CD14-positive monocyte (primary cell): ENCODE measurements at regions not wholly inside any gene's neighbourhood (a gene's known extent, or its start where the extent isn't known, plus 50 kb on each side); places are given as distances from the start of the nearest gene placed in this dataset.

Source experiments
- DNase-seq, 3 donors: peaks; one replicate each; pipeline ENCODE4 v3.0.0-alpha.2; 2011 to 2022
- H2AFZ ChIP-seq: 2 replicates; pipeline ENCODE4 v1.6.0; 2012; ENCODE audit warnings: mild to moderate bottlenecking, low read depth, low read length, inconsistent platforms; ENCODE audit not compliant: insufficient read depth, poor library complexity, severe bottlenecking
- H3K27ac ChIP-seq, 2 donors: 1 replicate in 1 of 2; 2 replicates in 1 of 2; pipeline ENCODE4 v1.5.1; 2012 to 2013; ENCODE audit warnings: low read length in 2 of 2, control low read depth in 1 of 2, inconsistent platforms in 1 of 2, low read depth in 1 of 2, mild to moderate bottlenecking in 1 of 2
- H3K27me3 ChIP-seq, 2 donors: one replicate each; pipeline versions ENCODE4 v1.6.0 to v1.6.1; 2011 to 2013; ENCODE audit warnings: low read length in 2 of 2; ENCODE audit not compliant: control insufficient read depth in 2 of 2, insufficient read depth in 2 of 2
- H3K36me3 ChIP-seq, 2 donors: replicated peaks in 1 of 2; 1 replicate in 1 of 2; 2 replicates in 1 of 2; pipeline versions ENCODE4 v1.5.1 to v1.6.1; 2012 to 2013; ENCODE audit warnings: low read length in 2 of 2, control low read depth in 1 of 2, inconsistent platforms in 1 of 2, mild to moderate bottlenecking in 1 of 2; ENCODE audit not compliant: insufficient read depth in 2 of 2, control insufficient read depth in 1 of 2
- H3K4me1 ChIP-seq, 2 donors: 1 replicate in 1 of 2; 2 replicates in 1 of 2; pipeline versions ENCODE4 v1.5.1 to v1.6.1; 2012 to 2013; ENCODE audit warnings: low read length in 2 of 2, control low read depth in 1 of 2, inconsistent platforms in 1 of 2, mild to moderate bottlenecking in 1 of 2, moderate library complexity in 1 of 2; ENCODE audit not compliant: insufficient read depth in 2 of 2, control insufficient read depth in 1 of 2
- H3K4me2 ChIP-seq: replicated peaks from 2 replicates; pipeline ENCODE3; 2012; ENCODE audit warnings: low read length, moderate library complexity, mild to moderate bottlenecking; ENCODE audit not compliant: poor library complexity, severe bottlenecking; ENCODE audit errors: extremely low read depth
- H3K4me3 ChIP-seq, 3 experiments: fragments of 200-600 bp in 1 of 3; sonication (generic) in 1 of 3; replicated peaks in 1 of 3; 1 replicate in 2 of 3; 2 replicates in 1 of 3; pipeline ENCODE4 v1.5.1; 2011 to 2013; ENCODE audit warnings: low read length in 3 of 3, mild to moderate bottlenecking in 3 of 3, control low read depth in 2 of 3, low read depth in 2 of 3, inconsistent platforms in 1 of 3, moderate library complexity in 1 of 3
- H3K79me2 ChIP-seq: 2 replicates; pipeline ENCODE4 v1.6.0; 2012; ENCODE audit warnings: mild to moderate bottlenecking, control low read depth, inconsistent platforms, low read length, moderate library complexity; ENCODE audit not compliant: insufficient read depth
- H3K9ac ChIP-seq: 2 replicates; pipeline ENCODE4 v1.6.0; 2017; ENCODE audit warnings: low read length, mild to moderate bottlenecking; ENCODE audit not compliant: insufficient read depth, poor library complexity, severe bottlenecking
- H3K9me3 ChIP-seq, 2 donors: replicated peaks in 1 of 2; 1 replicate in 1 of 2; 2 replicates in 1 of 2; pipeline versions ENCODE4 v1.5.1 to v1.6.1; 2012 to 2013; ENCODE audit warnings: low read length in 2 of 2, control low read depth in 1 of 2; ENCODE audit not compliant: control insufficient read depth in 1 of 2, insufficient read depth in 1 of 2
- H4K20me1 ChIP-seq: 2 replicates; pipeline ENCODE4 v1.6.0; 2012; ENCODE audit warnings: mild to moderate bottlenecking, low read length, control low read depth, moderate library complexity; ENCODE audit not compliant: insufficient read depth
- H3K27ac Mint-ChIP-seq, 7 donors: one replicate each; pipeline ENCODE4 v1.8.0; 2020; ENCODE audit warnings: mild to moderate bottlenecking in 7 of 7, mixed read lengths in 7 of 7, moderate library complexity in 6 of 7, inconsistent platforms in 2 of 7
- H3K27me3 Mint-ChIP-seq, 3 donors: one replicate each; pipeline ENCODE4 v1.8.0; 2021 to 2022; ENCODE audit warnings: low read depth in 3 of 3, mild to moderate bottlenecking in 3 of 3, mixed read lengths in 3 of 3, moderate library complexity in 3 of 3, inconsistent platforms in 1 of 3
- H3K36me3 Mint-ChIP-seq, 2 donors: one replicate each; pipeline ENCODE4 v1.8.0; 2020; ENCODE audit warnings: mixed read lengths in 2 of 2, inconsistent platforms in 1 of 2, mild to moderate bottlenecking in 1 of 2
- H3K4me1 Mint-ChIP-seq: one replicate; pipeline ENCODE4 v1.8.0; 2020; ENCODE audit warnings: mild to moderate bottlenecking, mixed read lengths
- H3K4me3 Mint-ChIP-seq, 2 donors: one replicate each; pipeline ENCODE4 v1.8.0; 2020; ENCODE audit warnings: mild to moderate bottlenecking in 2 of 2, mixed read lengths in 2 of 2, moderate library complexity in 1 of 2
- H3K9me3 Mint-ChIP-seq, 7 donors: one replicate each; pipeline ENCODE4 v1.8.0; 2020 to 2022; ENCODE audit warnings: mixed read lengths in 7 of 7, mild to moderate bottlenecking in 6 of 7, moderate library complexity in 6 of 7, inconsistent platforms in 2 of 7
- CTCF ChIP-seq: fragments of 200-600 bp; IDR thresholded peaks from one replicate; pipeline ENCODE4 v1.8.0; 2022; ENCODE audit warnings: antibody characterized with exemption, mild to moderate bottlenecking
- WGBS: methylation state at CpG from one replicate; pipeline ENCODE4 v1.1.5; 2013; ENCODE audit warnings: missing lambda C conversion rate; ENCODE audit not compliant: insufficient coverage; 5-methylcytosine and 5-hydroxymethylcytosine counted together
- intact Hi-C, 2 donors: fragments of 100-400 bp; cut with micrococcal nuclease; formaldehyde crosslinking; loops; one replicate each; pipeline versions ENCODE4 v1.15.0 to v1.15.1; 2023

- Histone ChIP-seq H3K9me3 (no peaks in the 10 kb centered on the region), H3K9ac (no peak overlapping the region), H3K27ac (no peak overlapping the region), H3K4me1 (no peaks in the 10 kb centered on the region), H4K20me1 (no peaks in the 10 kb centered on the region), H3K27me3 (no peaks in the 10 kb centered on the region), H3K79me2 (no peaks in the 10 kb centered on the region), H3K4me2 (no peak overlapping the region), H2AFZ (no peak overlapping the region), H3K4me3 (no peak overlapping the region), H3K36me3 (no peaks in the 10 kb centered on the region)
- no peak for DNase-seq
- 100% methylated on average over 1 of the region's 1 CpG for WGBS
- peaks cover 0 to 4% (median 0%) of the 10 kb centered on the region in 3 donors for H3K27me3 Mint-ChIP-seq
- H3K27ac Mint-ChIP-seq = no peak overlapping the region
- peaks cover 10 to 24% (median 13%) of the 10 kb centered on the region in 7 donors for H3K9me3 Mint-ChIP-seq
- H3K36me3 Mint-ChIP-seq = no peaks in the 10 kb centered on the region
- no peak for TF ChIP-seq CTCF
- intact Hi-C loops = no loop called here
- H3K4me3 Mint-ChIP-seq = no peak overlapping the region
- no peaks in the 10 kb centered on the region for H3K4me1 Mint-ChIP-seq
These were observed 272.3 kb downstream of the ADGRL2 start for GRCh38 chr1:82073071-82073470.

- peaks cover 3 to 16% (median 9%) of the 10 kb centered on the region in 7 donors for H3K9me3 Mint-ChIP-seq
- Histone ChIP-seq H3K9me3 (no peaks in the 10 kb centered on the region), H3K4me1 (no peaks in the 10 kb centered on the region), H4K20me1 (no peaks in the 10 kb centered on the region), H3K27me3 (no peaks in the 10 kb centered on the region), H3K27ac (no peak overlapping the region), H3K9ac (no peak overlapping the region), H3K79me2 (no peaks in the 10 kb centered on the region), H3K4me3 (no peak overlapping the region), H3K36me3 (no peaks in the 10 kb centered on the region), H2AFZ (no peak overlapping the region), H3K4me2 (no peak overlapping the region)
- WGBS = 100% methylated on average over 1 of the region's 4 CpGs
- H3K4me1 Mint-ChIP-seq = no peaks in the 10 kb centered on the region
- H3K36me3 Mint-ChIP-seq = no peaks in the 10 kb centered on the region
- intact Hi-C loops = no loop called here
- H3K27me3 Mint-ChIP-seq = peaks cover 0 to 7% (median 0%) of the 10 kb centered on the region in 3 donors
- no peak for DNase-seq
- TF ChIP-seq CTCF = no peak
- no peak overlapping the region for H3K4me3 Mint-ChIP-seq
- no peak overlapping the region for H3K27ac Mint-ChIP-seq
These were observed 265.2 kb downstream of the ADGRL2 start for GRCh38 chr1:82065916-82066315.
